HG02943 (cell line): ENCODE measurements at regions not wholly inside any gene's neighbourhood (a gene's known extent, or its start where the extent isn't known, plus 50 kb on each side); places are given as distances from the start of the nearest gene placed in this dataset.

ENCODE experiments used
- ATAC-seq: cut with Tn5 transposase; IDR thresholded peaks from one replicate; pipeline ENCODE4 v1.9.1; 2021; ENCODE audit warnings: mild to moderate bottlenecking, low read depth, moderate library complexity; ENCODE audit not compliant: unreplicated experiment

- ATAC-seq = no peak
These were observed 85.6 kb downstream of the FOXL1 start for GRCh38 chr16:86663685-86664521.

- ATAC-seq = peak; percentile 77
These were observed 86.4 kb downstream of the FOXL1 start for GRCh38 chr16:86664522-86665318.

- peak; percentile 14 for ATAC-seq
These were observed 86.9 kb downstream of the FOXL1 start for GRCh38 chr16:86665319-86665675.

GRCh38 chr16:86665929-86666328, 87.6 kb downstream of the FOXL1 start:
- ATAC-seq = no peak

- ATAC-seq = no peak
These were observed 88.7 kb downstream of the FOXL1 start for GRCh38 chr16:86667035-86667434.

GRCh38 chr16:86668136-86668910, 90.0 kb downstream of the FOXL1 start:
- ATAC-seq = no peak

- no peak for ATAC-seq
These were observed 91.0 kb downstream of the FOXL1 start for GRCh38 chr16:86669285-86669805.

- ATAC-seq = no peak
These were observed 91.8 kb downstream of the FOXL1 start for GRCh38 chr16:86669937-86670749.

- ATAC-seq = no peak
These were observed 92.4 kb downstream of the FOXL1 start for GRCh38 chr16:86670750-86671234.

- no peak for ATAC-seq
These were observed 93.3 kb downstream of the FOXL1 start for GRCh38 chr16:86671486-86672178.

- no peak for ATAC-seq
These were observed 94.0 kb downstream of the FOXL1 start for GRCh38 chr16:86672179-86672863.

- no peak for ATAC-seq
These were observed 95.0 kb downstream of the FOXL1 start for GRCh38 chr16:86673090-86673955.

GRCh38 chr16:86673956-86674453, 95.7 kb downstream of the FOXL1 start:
- ATAC-seq = no peak

GRCh38 chr16:86676254-86676670, 97.9 kb downstream of the FOXL1 start:
- ATAC-seq = no peak

- no peak for ATAC-seq
These were observed 101.1 kb downstream of the FOXL1 start for GRCh38 chr16:86679490-86679889.

- no peak for ATAC-seq
These were observed 101.8 kb downstream of the FOXL1 start for GRCh38 chr16:86680162-86680561.

GRCh38 chr16:86680661-86681030, 102.3 kb downstream of the FOXL1 start:
- ATAC-seq = no peak
